GM23338 (cell line): ENCODE measurements at regions not wholly inside any gene's neighbourhood (a gene's known extent, or its start where the extent isn't known, plus 50 kb on each side); places are given as distances from the start of the nearest gene placed in this dataset.

ENCODE experiments used
- CREB1 ChIP-seq: fragments of 250-450 bp; sonication (Bioruptor Pico); IDR thresholded peaks from 2 replicates; pipeline ENCODE4 v1.5.0; 2020; ENCODE audit warnings: low read depth, mild to moderate bottlenecking, moderate library complexity
- EZH2 ChIP-seq: fragments of 200-600 bp; sonication (generic); IDR thresholded peaks from one replicate; pipeline ENCODE4 v1.8.0; 2017; ENCODE audit warnings: antibody characterized with exemption, mild to moderate bottlenecking, low read depth; ENCODE audit not compliant: unreplicated experiment
- EZH2phosphoT487 ChIP-seq: fragments of 200-600 bp; sonication (generic); IDR thresholded peaks from one replicate; pipeline ENCODE4 v1.8.1; 2018; ENCODE audit warnings: antibody characterized with exemption; ENCODE audit not compliant: unreplicated experiment
- POLR2AphosphoS5 ChIP-seq: IDR thresholded peaks from 2 replicates; pipeline ENCODE4 v1.6.1; 2016; ENCODE audit warnings: antibody characterized with exemption, low read depth
- TF ChIP-seq, protein P1 (sequence below), 2 experiments: fragments of 200-600 bp in 1 of 2; sonication (generic) in 1 of 2; conservative IDR thresholded peaks; 2 replicates each; pipeline versions ENCODE4 v1.5.1 to v1.6.1; 2016 to 2017; ENCODE audit warnings: antibody characterized with exemption in 2 of 2, low read depth in 2 of 2, mild to moderate bottlenecking in 2 of 2, moderate library complexity in 1 of 2
- TF ChIP-seq, protein P2 (sequence below): IDR thresholded peaks from 2 replicates; pipeline ENCODE4 v1.6.1; 2016; ENCODE audit warnings: antibody characterized with exemption

DNA sequence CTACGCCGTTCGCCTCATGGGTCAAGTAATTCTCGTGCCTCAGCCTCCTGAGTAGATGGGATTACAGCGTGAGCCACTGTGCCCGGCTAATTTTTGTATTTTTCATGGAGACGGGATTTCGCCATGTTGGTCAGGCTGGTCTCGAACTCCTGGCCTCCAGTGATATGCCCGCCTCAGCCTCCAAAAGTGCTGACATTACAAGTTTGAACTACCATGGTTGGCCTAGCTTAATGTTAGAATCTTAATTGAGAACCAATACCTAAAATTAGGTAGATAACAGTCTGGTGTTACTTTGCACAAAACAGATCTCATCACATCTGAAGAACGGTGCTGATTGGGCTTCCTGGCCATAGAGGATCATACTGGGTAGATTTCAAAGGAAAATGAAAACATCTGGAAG lies 184.9 kb downstream of the VEGFC start:
- TF ChIP-seq, protein P1, sequence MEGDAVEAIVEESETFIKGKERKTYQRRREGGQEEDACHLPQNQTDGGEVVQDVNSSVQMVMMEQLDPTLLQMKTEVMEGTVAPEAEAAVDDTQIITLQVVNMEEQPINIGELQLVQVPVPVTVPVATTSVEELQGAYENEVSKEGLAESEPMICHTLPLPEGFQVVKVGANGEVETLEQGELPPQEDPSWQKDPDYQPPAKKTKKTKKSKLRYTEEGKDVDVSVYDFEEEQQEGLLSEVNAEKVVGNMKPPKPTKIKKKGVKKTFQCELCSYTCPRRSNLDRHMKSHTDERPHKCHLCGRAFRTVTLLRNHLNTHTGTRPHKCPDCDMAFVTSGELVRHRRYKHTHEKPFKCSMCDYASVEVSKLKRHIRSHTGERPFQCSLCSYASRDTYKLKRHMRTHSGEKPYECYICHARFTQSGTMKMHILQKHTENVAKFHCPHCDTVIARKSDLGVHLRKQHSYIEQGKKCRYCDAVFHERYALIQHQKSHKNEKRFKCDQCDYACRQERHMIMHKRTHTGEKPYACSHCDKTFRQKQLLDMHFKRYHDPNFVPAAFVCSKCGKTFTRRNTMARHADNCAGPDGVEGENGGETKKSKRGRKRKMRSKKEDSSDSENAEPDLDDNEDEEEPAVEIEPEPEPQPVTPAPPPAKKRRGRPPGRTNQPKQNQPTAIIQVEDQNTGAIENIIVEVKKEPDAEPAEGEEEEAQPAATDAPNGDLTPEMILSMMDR (conservative IDR thresholded peaks at IDR 0.05; ENCODE audit: low read depth in 2 of 2) = no peak
- TF ChIP-seq POLR2AphosphoS5 = no peak
- no peak for TF ChIP-seq EZH2phosphoT487
- TF ChIP-seq CREB1 = no peak
- TF ChIP-seq EZH2 = no peak
- TF ChIP-seq, protein P2, sequence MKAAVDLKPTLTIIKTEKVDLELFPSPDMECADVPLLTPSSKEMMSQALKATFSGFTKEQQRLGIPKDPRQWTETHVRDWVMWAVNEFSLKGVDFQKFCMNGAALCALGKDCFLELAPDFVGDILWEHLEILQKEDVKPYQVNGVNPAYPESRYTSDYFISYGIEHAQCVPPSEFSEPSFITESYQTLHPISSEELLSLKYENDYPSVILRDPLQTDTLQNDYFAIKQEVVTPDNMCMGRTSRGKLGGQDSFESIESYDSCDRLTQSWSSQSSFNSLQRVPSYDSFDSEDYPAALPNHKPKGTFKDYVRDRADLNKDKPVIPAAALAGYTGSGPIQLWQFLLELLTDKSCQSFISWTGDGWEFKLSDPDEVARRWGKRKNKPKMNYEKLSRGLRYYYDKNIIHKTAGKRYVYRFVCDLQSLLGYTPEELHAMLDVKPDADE = no peak
